Astrocyte (in vitro differentiated cells and primary cell): ENCODE measurements at regions not wholly inside any gene's neighbourhood (a gene's known extent, or its start where the extent isn't known, plus 50 kb on each side); places are given as distances from the start of the nearest gene placed in this dataset.

Experiments used
- DNase-seq: peaks from one replicate; pipeline ENCODE4 v3.0.0-alpha.2; 2010; ENCODE audit warnings: low read depth
- FAIRE-seq: peaks from 2 replicates; lab custom pipeline; 2011; peaks lifted over from hg19 to GRCh38; lab: Jason Lieb, UNC
- H2AFZ ChIP-seq: 2 replicates; pipeline ENCODE4 v1.6.0; 2012; ENCODE audit warnings: low read depth, low read length, inconsistent platforms
- H3K27ac ChIP-seq: 2 replicates; pipeline ENCODE4 v1.5.1; 2011; ENCODE audit warnings: low read depth, low read length, inconsistent platforms
- H3K27me3 ChIP-seq: 2 replicates; pipeline ENCODE4 v1.6.0; 2011; ENCODE audit warnings: low read length, inconsistent platforms; ENCODE audit not compliant: insufficient read depth
- H3K36me3 ChIP-seq: 2 replicates; pipeline ENCODE4 v1.5.1; 2011; ENCODE audit warnings: low read length, inconsistent platforms; ENCODE audit not compliant: insufficient read depth
- H3K4me1 ChIP-seq: 2 replicates; pipeline ENCODE4 v1.5.1; 2011; ENCODE audit warnings: low read length, inconsistent platforms; ENCODE audit not compliant: insufficient read depth
- H3K4me2 ChIP-seq: 2 replicates; pipeline ENCODE4 v1.6.0; 2012; ENCODE audit warnings: low read length, inconsistent platforms
- H3K4me3 ChIP-seq: 2 replicates; pipeline ENCODE4 v1.5.1; 2011; ENCODE audit warnings: low read depth, mild to moderate bottlenecking, low read length, inconsistent platforms; ENCODE audit not compliant: insufficient read depth
- H3K79me2 ChIP-seq: 2 replicates; pipeline ENCODE4 v1.6.0; 2012; ENCODE audit warnings: mild to moderate bottlenecking, low read length, inconsistent platforms; ENCODE audit not compliant: insufficient read depth
- H3K9ac ChIP-seq: 2 replicates; pipeline ENCODE4 v1.6.0; 2012; ENCODE audit warnings: mild to moderate bottlenecking, low read length, inconsistent platforms
- H3K9me3 ChIP-seq: 2 replicates; pipeline ENCODE4 v1.5.1; 2012; ENCODE audit warnings: low read depth, mild to moderate bottlenecking, low read length, inconsistent platforms; ENCODE audit not compliant: insufficient read depth
- H4K20me1 ChIP-seq: 2 replicates; pipeline ENCODE4 v1.6.0; 2012; ENCODE audit warnings: low read length, inconsistent platforms; ENCODE audit not compliant: insufficient read depth
- H3K27ac Mint-ChIP-seq: one replicate; pipeline ENCODE4 v1.8.0; 2021; ENCODE audit warnings: mild to moderate bottlenecking, mixed read lengths; ENCODE audit not compliant: unreplicated experiment
- H3K27me3 Mint-ChIP-seq: one replicate; pipeline ENCODE4 v1.8.0; 2021; ENCODE audit warnings: low read depth, mixed read lengths; ENCODE audit not compliant: unreplicated experiment
- H3K36me3 Mint-ChIP-seq: one replicate; pipeline ENCODE4 v1.8.0; 2021; ENCODE audit warnings: low read depth, mixed read lengths; ENCODE audit not compliant: unreplicated experiment
- H3K4me1 Mint-ChIP-seq: one replicate; pipeline ENCODE4 v1.8.0; 2021; ENCODE audit warnings: low read depth, mixed read lengths; ENCODE audit not compliant: unreplicated experiment
- H3K4me3 Mint-ChIP-seq: one replicate; pipeline ENCODE4 v1.8.0; 2021; ENCODE audit warnings: mild to moderate bottlenecking, moderate library complexity, mixed read lengths; ENCODE audit not compliant: unreplicated experiment
- H3K9me3 Mint-ChIP-seq: one replicate; pipeline ENCODE4 v1.8.0; 2021; ENCODE audit warnings: mild to moderate bottlenecking, mixed read lengths; ENCODE audit not compliant: unreplicated experiment
- EZH2 ChIP-seq: IDR thresholded peaks from 2 replicates; pipeline ENCODE4 v1.6.1; 2012; ENCODE audit warnings: mild to moderate bottlenecking, low read length, inconsistent platforms; ENCODE audit not compliant: insufficient read depth
- TF ChIP-seq, protein P1 (sequence below): IDR thresholded peaks from 2 replicates; pipeline ENCODE4 v1.5.1; 2011; ENCODE audit warnings: low read depth, mild to moderate bottlenecking, inconsistent platforms, low read length, moderate library complexity; ENCODE audit not compliant: insufficient read depth

DNA sequence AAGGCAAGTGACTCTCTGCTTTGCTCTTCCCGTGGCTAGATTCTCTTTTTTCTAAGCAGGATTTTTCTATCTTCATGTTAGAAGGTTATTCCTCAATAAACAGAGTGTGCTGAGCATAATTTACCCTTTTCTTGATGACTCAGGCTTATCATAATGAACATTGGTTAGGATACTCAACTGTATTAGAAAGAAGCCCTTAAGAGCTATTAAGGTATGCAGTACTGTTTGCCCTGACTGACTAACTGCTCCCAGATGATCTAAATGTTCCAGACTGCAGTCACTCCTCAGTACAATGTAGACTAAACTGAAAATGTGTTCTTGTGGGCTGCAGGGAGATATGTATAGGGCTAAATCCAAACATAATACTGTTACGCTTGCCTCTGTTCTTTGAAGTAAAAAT is 687.8 kb downstream of the NUP35 start:
- no peak overlapping the region for H3K27ac ChIP-seq
- H3K9ac ChIP-seq = no peak overlapping the region
- no peak for TF ChIP-seq EZH2
- TF ChIP-seq, protein P1, sequence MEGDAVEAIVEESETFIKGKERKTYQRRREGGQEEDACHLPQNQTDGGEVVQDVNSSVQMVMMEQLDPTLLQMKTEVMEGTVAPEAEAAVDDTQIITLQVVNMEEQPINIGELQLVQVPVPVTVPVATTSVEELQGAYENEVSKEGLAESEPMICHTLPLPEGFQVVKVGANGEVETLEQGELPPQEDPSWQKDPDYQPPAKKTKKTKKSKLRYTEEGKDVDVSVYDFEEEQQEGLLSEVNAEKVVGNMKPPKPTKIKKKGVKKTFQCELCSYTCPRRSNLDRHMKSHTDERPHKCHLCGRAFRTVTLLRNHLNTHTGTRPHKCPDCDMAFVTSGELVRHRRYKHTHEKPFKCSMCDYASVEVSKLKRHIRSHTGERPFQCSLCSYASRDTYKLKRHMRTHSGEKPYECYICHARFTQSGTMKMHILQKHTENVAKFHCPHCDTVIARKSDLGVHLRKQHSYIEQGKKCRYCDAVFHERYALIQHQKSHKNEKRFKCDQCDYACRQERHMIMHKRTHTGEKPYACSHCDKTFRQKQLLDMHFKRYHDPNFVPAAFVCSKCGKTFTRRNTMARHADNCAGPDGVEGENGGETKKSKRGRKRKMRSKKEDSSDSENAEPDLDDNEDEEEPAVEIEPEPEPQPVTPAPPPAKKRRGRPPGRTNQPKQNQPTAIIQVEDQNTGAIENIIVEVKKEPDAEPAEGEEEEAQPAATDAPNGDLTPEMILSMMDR = no peak
- no peaks in the 10 kb centered on the region for H3K27me3 ChIP-seq
- no peak overlapping the region for H3K4me3 ChIP-seq
- H3K9me3 ChIP-seq = no peaks in the 10 kb centered on the region
- Mint-ChIP-seq H3K9me3 (no peaks in the 10 kb centered on the region), H3K36me3 (no peaks in the 10 kb centered on the region), H3K4me1 (no peaks in the 10 kb centered on the region), H3K4me3 (no peak overlapping the region), H3K27me3 (no peaks in the 10 kb centered on the region), H3K27ac (no peak overlapping the region)
- H3K79me2 ChIP-seq = no peaks in the 10 kb centered on the region
- H3K36me3 ChIP-seq = no peaks in the 10 kb centered on the region
- no peak overlapping the region for H3K4me2 ChIP-seq
- DNase-seq (peak; percentile 10), FAIRE-seq (no peak)
- no peaks in the 10 kb centered on the region for H4K20me1 ChIP-seq
- no peak overlapping the region for H2AFZ ChIP-seq
- no peaks in the 10 kb centered on the region for H3K4me1 ChIP-seq

DNA sequence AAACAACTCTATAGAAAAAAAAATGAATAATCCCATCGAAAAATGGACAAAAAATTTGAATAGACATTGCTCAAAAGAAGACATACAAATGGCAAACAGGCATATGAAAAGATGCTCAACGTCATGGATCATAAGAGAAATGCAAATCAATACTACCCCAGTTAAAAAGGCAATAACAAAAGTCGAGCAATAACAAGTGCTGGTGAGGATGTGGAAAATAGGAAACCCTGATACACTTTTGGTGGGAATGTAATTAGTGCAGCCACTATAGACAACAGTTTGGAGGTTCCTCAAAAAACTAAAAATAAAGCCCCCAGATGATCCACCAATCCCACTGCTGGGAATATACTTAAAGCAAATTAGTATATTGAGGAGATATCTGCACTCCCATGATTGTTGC is 701.5 kb downstream of the NUP35 start:
- H3K4me1 ChIP-seq = no peaks in the 10 kb centered on the region
- H3K4me1 Mint-ChIP-seq = no peaks in the 10 kb centered on the region
- H3K27me3 Mint-ChIP-seq = no peaks in the 10 kb centered on the region
- H3K27ac Mint-ChIP-seq = no peak overlapping the region
- H3K4me2 ChIP-seq = no peak overlapping the region
- no peak overlapping the region for H3K27ac ChIP-seq
- H3K9ac ChIP-seq = no peak overlapping the region
- no peak overlapping the region for H3K4me3 Mint-ChIP-seq
- TF ChIP-seq, protein P1 = no peak
- no peak for TF ChIP-seq EZH2
- H3K9me3 ChIP-seq = peaks cover 6% of the 10 kb centered on the region
- no peaks in the 10 kb centered on the region for H3K36me3 ChIP-seq
- no peaks in the 10 kb centered on the region for H3K36me3 Mint-ChIP-seq
- FAIRE-seq (no peak), DNase-seq (no peak)
- H3K9me3 Mint-ChIP-seq = peaks cover 8% of the 10 kb centered on the region
- H3K79me2 ChIP-seq = no peaks in the 10 kb centered on the region
- no peak overlapping the region for H3K4me3 ChIP-seq
- no peaks in the 10 kb centered on the region for H4K20me1 ChIP-seq
- no peak overlapping the region for H2AFZ ChIP-seq
- H3K27me3 ChIP-seq = no peaks in the 10 kb centered on the region

DNA sequence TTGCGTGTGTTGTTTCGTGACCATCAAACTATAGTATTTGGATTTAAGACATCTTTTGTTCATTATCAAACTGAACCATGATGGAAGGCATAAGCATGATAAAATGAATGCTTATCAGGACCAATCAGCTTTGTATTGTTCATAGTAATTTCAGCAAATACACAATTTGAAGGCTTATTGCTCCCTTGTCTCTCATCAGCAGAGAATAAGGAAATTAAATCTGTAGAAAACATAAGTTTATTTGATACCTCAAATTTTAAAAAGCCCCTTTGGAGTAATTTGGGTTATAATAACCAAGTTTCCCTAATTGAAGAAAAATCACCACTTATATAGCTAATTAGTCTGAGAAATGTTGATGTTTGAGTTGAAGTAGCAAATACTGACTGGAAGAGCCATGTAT is 705.7 kb downstream of the NUP35 start:
- Mint-ChIP-seq H3K36me3 (no peaks in the 10 kb centered on the region), H3K9me3 (peaks cover 8% of the 10 kb centered on the region), H3K4me3 (no peak overlapping the region), H3K4me1 (no peaks in the 10 kb centered on the region), H3K27me3 (no peaks in the 10 kb centered on the region), H3K27ac (no peak overlapping the region)
- no peak for DNase-seq
- Histone ChIP-seq H3K9me3 (peaks cover 6% of the 10 kb centered on the region), H3K36me3 (no peaks in the 10 kb centered on the region), H3K9ac (no peak overlapping the region), H3K4me1 (no peaks in the 10 kb centered on the region), H3K79me2 (no peaks in the 10 kb centered on the region), H3K4me2 (no peak overlapping the region), H3K27me3 (no peaks in the 10 kb centered on the region), H3K4me3 (no peak overlapping the region), H4K20me1 (no peaks in the 10 kb centered on the region), H3K27ac (no peak overlapping the region), H2AFZ (no peak overlapping the region)
- TF ChIP-seq, protein P1 = no peak
- no peak for TF ChIP-seq EZH2
- no peak for FAIRE-seq
